Testis (tissue), 2 donors: ENCODE measurements at regions not wholly inside any gene's neighbourhood (a gene's known extent, or its start where the extent isn't known, plus 50 kb on each side); places are given as distances from the start of the nearest gene placed in this dataset.

Experiments used
- DNase-seq: peaks from one replicate; pipeline ENCODE4 v3.0.0-alpha.2; 2019
- H3K27ac ChIP-seq, 2 donors: fragments of 200-600 bp; sonication (generic); one replicate each; pipeline ENCODE4 v1.5.1; 2019
- H3K27me3 ChIP-seq: fragments of 200-600 bp; sonication (generic); one replicate; pipeline ENCODE4 v1.5.1; 2019
- H3K36me3 ChIP-seq: fragments of 200-600 bp; sonication (generic); one replicate; pipeline ENCODE4 v1.5.1; 2017; ENCODE audit warnings: low read depth; ENCODE audit errors: missing control alignments
- H3K4me1 ChIP-seq: fragments of 200-600 bp; sonication (generic); one replicate; pipeline ENCODE4 v1.5.1; 2019
- H3K4me3 ChIP-seq, 2 donors: fragments of 200-600 bp; sonication (generic); one replicate each; pipeline ENCODE4 v1.5.1; 2017 to 2019
- H3K9me3 ChIP-seq: fragments of 200-600 bp; sonication (generic); one replicate; pipeline ENCODE4 v1.5.1; 2017
- POLR2A ChIP-seq: fragments of 450-650 bp; IDR thresholded peaks from one replicate; pipeline ENCODE4 v1.6.1; 2017; ENCODE audit warnings: antibody characterized with exemption, mild to moderate bottlenecking, moderate library complexity
- WGBS, 2 donors: methylation state at CpG; one replicate each; pipeline ENCODE4 v1.1.5; 2018; 5-methylcytosine and 5-hydroxymethylcytosine counted together
- intact Hi-C: fragments of 100-400 bp; cut with DNase I; formaldehyde crosslinking; loops from one replicate; pipeline ENCODE4 v1.15.1; 2023; ENCODE audit warnings: low total_unique reads
- TF ChIP-seq, protein P1 (sequence below), 3 experiments: fragments of 450-650 bp in 2 of 3; fragments of 200-600 bp in 1 of 3; sonication (generic) in 1 of 3; IDR thresholded peaks; one replicate each; pipeline ENCODE4 v1.5.1; 2016 to 2019; ENCODE audit warnings: antibody characterized with exemption in 3 of 3, mild to moderate bottlenecking in 2 of 3, moderate library complexity in 1 of 3

- no peak for TF ChIP-seq POLR2A
- TF ChIP-seq, protein P1, sequence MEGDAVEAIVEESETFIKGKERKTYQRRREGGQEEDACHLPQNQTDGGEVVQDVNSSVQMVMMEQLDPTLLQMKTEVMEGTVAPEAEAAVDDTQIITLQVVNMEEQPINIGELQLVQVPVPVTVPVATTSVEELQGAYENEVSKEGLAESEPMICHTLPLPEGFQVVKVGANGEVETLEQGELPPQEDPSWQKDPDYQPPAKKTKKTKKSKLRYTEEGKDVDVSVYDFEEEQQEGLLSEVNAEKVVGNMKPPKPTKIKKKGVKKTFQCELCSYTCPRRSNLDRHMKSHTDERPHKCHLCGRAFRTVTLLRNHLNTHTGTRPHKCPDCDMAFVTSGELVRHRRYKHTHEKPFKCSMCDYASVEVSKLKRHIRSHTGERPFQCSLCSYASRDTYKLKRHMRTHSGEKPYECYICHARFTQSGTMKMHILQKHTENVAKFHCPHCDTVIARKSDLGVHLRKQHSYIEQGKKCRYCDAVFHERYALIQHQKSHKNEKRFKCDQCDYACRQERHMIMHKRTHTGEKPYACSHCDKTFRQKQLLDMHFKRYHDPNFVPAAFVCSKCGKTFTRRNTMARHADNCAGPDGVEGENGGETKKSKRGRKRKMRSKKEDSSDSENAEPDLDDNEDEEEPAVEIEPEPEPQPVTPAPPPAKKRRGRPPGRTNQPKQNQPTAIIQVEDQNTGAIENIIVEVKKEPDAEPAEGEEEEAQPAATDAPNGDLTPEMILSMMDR (IDR thresholded peaks at IDR 0.05), result no peak
- Histone ChIP-seq H3K36me3 (no peaks in the 10 kb centered on the region), H3K4me3 (no peak overlapping the region), H3K9me3 (no peaks in the 10 kb centered on the region), H3K27ac (no peak overlapping the region), H3K4me1 (no peaks in the 10 kb centered on the region), H3K27me3 (no peaks in the 10 kb centered on the region)
- 93 to 94% methylated on average over 2 of the region's 2 CpGs for WGBS, 2 donors
- intact Hi-C loops, result no loop called here
- no peak for DNase-seq
These were observed 665.7 kb upstream of the SLITRK5 start for GRCh38 chr13:87005511-87005910.

DNA sequence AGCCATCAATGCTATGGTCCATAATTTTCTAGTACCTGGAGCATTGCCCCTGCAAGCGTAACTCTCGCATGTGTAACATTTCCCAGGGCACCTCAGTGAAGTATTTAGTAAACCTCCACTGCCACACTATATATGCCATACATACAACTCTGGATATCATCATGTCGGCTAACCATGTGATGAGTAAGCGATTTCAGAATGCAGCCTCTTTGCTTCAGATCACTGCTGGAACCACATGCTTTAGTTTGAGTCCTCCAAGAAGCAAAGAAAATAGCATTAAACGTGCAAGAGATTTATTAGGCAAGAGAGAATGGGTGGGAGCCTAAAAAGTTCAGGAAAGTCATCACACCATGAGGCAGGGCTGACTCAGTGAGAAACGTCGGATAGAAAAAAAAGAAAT, 635.6 kb upstream of the SLITRK5 start:
- 52 to 69% methylated on average over 7 of the region's 7 CpGs for WGBS, 2 donors
- Histone ChIP-seq H3K4me3 (no peak overlapping the region), H3K27me3 (no peaks in the 10 kb centered on the region), H3K9me3 (no peaks in the 10 kb centered on the region), H3K36me3 (no peaks in the 10 kb centered on the region), H3K27ac (no peak overlapping the region), H3K4me1 (peaks cover 4% of the 10 kb centered on the region)
- TF ChIP-seq, protein P1 (IDR thresholded peaks at IDR 0.05), result no peak
- TF ChIP-seq POLR2A, result no peak
- DNase-seq, result no peak
- intact Hi-C loops, result no loop called here

DNA sequence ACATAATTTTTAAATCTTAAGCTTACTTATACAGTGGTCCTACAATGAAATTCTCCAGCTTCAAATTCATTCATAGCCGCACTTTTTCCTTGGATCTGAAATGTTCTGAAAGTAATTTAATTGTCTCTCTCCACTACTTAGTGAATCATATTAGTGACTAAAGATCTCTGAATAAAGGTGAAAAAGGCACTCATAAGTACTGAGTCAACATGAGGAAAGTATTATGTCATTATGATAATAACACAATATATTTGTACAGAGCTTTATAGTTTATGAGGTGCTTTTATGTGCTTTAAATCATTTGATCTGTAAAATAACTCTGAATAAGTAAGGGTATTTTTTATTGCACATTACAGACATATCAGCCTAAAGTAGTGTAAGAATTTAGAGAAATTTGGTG, 628.2 kb upstream of the SLITRK5 start:
- TF ChIP-seq, protein P1 (IDR thresholded peaks at IDR 0.05), result no peak
- TF ChIP-seq POLR2A, result no peak
- intact Hi-C loops, result no loop called here
- Histone ChIP-seq H3K36me3 (no peaks in the 10 kb centered on the region), H3K27me3 (no peaks in the 10 kb centered on the region), H3K9me3 (no peaks in the 10 kb centered on the region), H3K4me1 (no peaks in the 10 kb centered on the region), H3K27ac (no peak overlapping the region), H3K4me3 (no peak overlapping the region)
- no peak for DNase-seq
- WGBS, 2 donors, result 83 to 94% methylated on average over 1 of the region's 1 CpG

DNA sequence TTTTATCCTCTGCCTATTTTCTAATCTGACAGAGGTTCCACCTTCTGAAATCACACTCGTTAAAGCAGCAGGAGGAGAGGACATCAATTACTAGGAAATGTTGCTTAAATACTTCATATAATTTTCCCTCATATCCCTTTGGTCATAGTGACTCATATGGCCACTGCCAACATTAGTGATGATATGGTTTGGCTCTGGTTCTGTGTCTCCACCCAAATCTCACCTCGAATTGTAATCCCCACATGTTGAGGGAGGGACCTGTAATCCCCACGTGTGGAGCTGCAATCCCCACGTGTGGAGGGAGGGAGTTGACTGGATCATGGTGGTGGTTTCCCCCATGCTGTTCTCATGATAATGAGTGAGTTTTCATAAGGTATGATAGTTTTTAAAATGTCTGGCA, 618.4 kb upstream of the SLITRK5 start:
- Histone ChIP-seq H3K36me3 (no peaks in the 10 kb centered on the region), H3K27me3 (no peaks in the 10 kb centered on the region), H3K9me3 (no peaks in the 10 kb centered on the region), H3K4me1 (no peaks in the 10 kb centered on the region), H3K4me3 (no peak overlapping the region), H3K27ac (no peak overlapping the region)
- DNase-seq, result no peak
- TF ChIP-seq, protein P1 (IDR thresholded peaks at IDR 0.05), result no peak
- no peak for TF ChIP-seq POLR2A
- 55 to 60% methylated on average over 4 of the region's 4 CpGs for WGBS, 2 donors
- intact Hi-C loops, result no loop called here

DNA sequence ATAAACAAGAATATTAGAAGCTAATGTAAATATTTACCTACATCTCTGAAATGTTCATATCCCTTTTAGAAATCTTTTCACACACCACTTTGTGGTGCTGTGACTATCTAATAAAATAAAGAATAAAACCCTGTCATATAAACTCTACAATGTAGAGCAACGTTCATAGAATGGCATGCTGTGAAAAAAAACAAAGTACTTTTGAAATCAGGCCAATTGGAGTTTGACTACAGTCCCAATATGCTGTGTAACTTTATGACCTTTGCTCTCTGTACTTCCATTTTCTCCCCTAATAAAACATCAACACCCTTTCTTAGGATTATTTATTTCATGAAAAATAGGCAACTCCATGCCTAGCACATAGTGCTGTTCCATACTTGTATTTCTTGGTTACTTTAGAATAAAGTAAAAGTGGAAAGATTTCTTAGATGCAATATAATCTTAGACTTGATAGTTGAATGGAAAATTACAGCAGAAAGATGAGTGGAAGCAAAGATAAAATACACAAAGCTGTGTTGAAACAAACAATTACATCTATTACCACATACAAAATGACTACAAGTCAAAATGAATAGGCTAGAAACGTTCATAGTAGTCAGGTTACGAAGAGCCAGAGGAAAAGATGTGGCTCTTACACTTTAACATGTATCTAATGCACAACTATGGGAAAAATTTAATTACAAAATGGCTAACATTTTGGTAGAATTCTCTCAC, 613.2 kb upstream of the SLITRK5 start:
- H3K4me1 ChIP-seq, result no peaks in the 10 kb centered on the region

More for the DNA sequence above, 613.2 kb upstream of the SLITRK5 start:
- no peak for DNase-seq
- H3K27me3 ChIP-seq, result no peaks in the 10 kb centered on the region
- 63 to 71% methylated on average over 3 of the region's 3 CpGs for WGBS, 2 donors
- TF ChIP-seq, protein P1 (IDR thresholded peaks at IDR 0.05), result no peak
- TF ChIP-seq POLR2A, result no peak
- no peak overlapping the region for H3K27ac ChIP-seq
- H3K36me3 ChIP-seq, result no peaks in the 10 kb centered on the region
- intact Hi-C loops, result no loop called here
- H3K4me3 ChIP-seq, result no peak overlapping the region
- H3K9me3 ChIP-seq, result no peaks in the 10 kb centered on the region
